ENCODE measurements at regions not wholly inside any gene's neighbourhood (a gene's known extent, or its start where the extent isn't known, plus 50 kb on each side); places are given as distances from the start of the nearest gene placed in this dataset.

- no peak overlapping the region for H3K27ac ChIP-seq
Measured at GRCh38 chr9:106675780-106676179, 187.2 kb upstream of the ZNF462 start.

GRCh38 chr9:106677374-106677773 is 185.6 kb upstream of the ZNF462 start:
- TF ChIP-seq, protein P1, sequence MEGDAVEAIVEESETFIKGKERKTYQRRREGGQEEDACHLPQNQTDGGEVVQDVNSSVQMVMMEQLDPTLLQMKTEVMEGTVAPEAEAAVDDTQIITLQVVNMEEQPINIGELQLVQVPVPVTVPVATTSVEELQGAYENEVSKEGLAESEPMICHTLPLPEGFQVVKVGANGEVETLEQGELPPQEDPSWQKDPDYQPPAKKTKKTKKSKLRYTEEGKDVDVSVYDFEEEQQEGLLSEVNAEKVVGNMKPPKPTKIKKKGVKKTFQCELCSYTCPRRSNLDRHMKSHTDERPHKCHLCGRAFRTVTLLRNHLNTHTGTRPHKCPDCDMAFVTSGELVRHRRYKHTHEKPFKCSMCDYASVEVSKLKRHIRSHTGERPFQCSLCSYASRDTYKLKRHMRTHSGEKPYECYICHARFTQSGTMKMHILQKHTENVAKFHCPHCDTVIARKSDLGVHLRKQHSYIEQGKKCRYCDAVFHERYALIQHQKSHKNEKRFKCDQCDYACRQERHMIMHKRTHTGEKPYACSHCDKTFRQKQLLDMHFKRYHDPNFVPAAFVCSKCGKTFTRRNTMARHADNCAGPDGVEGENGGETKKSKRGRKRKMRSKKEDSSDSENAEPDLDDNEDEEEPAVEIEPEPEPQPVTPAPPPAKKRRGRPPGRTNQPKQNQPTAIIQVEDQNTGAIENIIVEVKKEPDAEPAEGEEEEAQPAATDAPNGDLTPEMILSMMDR (IDR thresholded peaks at IDR 0.05), result no peak
- no peak for TF ChIP-seq ZFX (IDR thresholded peaks at IDR 0.05; ENCODE audit: borderline replicate concordance)
- no peak overlapping the region for H3K27ac ChIP-seq

More at GRCh38 chr9:106675780-106676179, 187.2 kb upstream of the ZNF462 start:
- no peak for TF ChIP-seq ZFX (IDR thresholded peaks at IDR 0.05; ENCODE audit: borderline replicate concordance)
- TF ChIP-seq, protein P1 (IDR thresholded peaks at IDR 0.05), result no peak

- TF ChIP-seq, protein P1 (IDR thresholded peaks at IDR 0.05), result no peak
- no peak for TF ChIP-seq ZFX (IDR thresholded peaks at IDR 0.05; ENCODE audit: borderline replicate concordance)
- H3K27ac ChIP-seq, result no peak overlapping the region
Measured at GRCh38 chr9:106677830-106678229, 185.1 kb upstream of the ZNF462 start.

- TF ChIP-seq, protein P1 (IDR thresholded peaks at IDR 0.05), result no peak
- no peak for TF ChIP-seq ZFX (IDR thresholded peaks at IDR 0.05; ENCODE audit: borderline replicate concordance)
- H3K27ac ChIP-seq, result no peak overlapping the region
Measured at GRCh38 chr9:106678273-106678672, 184.7 kb upstream of the ZNF462 start.

- H3K27ac ChIP-seq, result no peak overlapping the region
- no peak for TF ChIP-seq ZFX (IDR thresholded peaks at IDR 0.05; ENCODE audit: borderline replicate concordance)
- TF ChIP-seq, protein P1 (IDR thresholded peaks at IDR 0.05), result no peak
Measured at GRCh38 chr9:106682420-106682819, 180.5 kb upstream of the ZNF462 start.

- H3K27ac ChIP-seq, result no peak overlapping the region
- TF ChIP-seq, protein P1 (IDR thresholded peaks at IDR 0.05), result no peak
- TF ChIP-seq ZFX (IDR thresholded peaks at IDR 0.05; ENCODE audit: borderline replicate concordance), result no peak
Measured at GRCh38 chr9:106683454-106683853, 179.5 kb upstream of the ZNF462 start.

DNA sequence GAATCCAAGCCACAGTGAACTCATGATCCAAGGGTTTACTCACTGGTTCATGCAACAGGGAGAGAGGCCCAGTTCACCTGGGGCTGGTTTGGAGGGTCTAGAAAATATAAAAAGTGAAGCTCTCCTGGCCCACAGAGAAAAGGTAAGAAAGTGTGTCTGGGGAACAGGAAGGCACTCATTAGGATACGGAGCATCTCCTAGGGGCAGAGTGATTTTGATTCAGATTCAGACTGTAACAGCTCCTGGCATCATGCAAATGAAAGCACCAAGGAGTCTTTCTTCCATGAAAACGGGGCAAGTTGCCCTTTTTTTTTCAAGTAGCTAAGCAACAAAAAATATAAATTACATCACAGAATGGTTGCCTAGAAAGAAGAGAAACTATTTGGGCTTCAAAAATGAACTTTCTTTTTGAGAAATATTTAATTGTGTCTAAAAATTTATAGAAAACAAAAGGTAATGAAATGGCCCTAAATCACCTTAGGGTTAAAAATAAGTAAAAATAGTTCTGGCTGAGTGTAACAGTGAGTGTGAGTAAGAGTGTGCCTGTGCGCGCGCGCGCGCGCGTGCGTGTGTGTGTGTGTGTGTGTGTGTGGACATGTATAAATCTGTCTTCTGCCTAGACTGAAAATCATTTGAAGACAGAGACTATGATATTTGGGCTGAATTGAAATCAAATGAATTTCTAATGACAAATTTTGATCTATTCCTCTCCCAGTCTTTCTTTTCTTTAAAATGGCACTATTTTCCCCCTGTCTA is 177.8 kb upstream of the ZNF462 start:
- TF ChIP-seq, protein P1 (IDR thresholded peaks at IDR 0.05), result no peak
- no peak for TF ChIP-seq ZFX (IDR thresholded peaks at IDR 0.05; ENCODE audit: borderline replicate concordance)
- H3K27ac ChIP-seq, result no peak overlapping the region

Data from 22Rv1 (cell line).